ENCODE measurements at regions not wholly inside any gene's neighbourhood (a gene's known extent, or its start where the extent isn't known, plus 50 kb on each side); places are given as distances from the start of the nearest gene placed in this dataset.

DNA sequence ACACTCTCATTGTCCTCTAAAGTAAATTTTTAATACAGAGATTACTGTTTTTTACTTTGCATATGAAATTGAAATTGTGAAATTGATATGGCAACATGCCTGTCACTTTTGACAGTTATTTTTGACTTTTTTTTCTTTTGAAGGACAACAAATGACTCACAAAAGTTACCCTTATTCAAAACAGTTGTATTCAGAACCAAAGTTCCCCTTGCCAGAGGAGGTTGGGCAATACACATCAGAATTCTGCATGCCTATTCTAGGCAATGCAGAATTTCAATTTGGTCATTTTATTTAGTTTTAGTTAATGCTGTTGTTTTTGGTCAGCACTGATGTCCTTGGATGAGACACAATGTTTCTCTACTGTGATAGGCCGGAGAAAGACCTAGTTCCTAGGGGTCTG lies 299.1 kb upstream of the PRR16 start:
- TF ChIP-seq CTCF (IDR thresholded peaks at IDR 0.05; ENCODE audit: borderline replicate concordance, extremely low read depth, low read length, poor library complexity, severe bottlenecking) (no peak), EZH2 (IDR thresholded peaks at IDR 0.05; ENCODE audit: borderline replicate concordance, low read depth, low read length, severe bottlenecking) (no peak)
